ENCODE measurements at regions not wholly inside any gene's neighbourhood (a gene's known extent, or its start where the extent isn't known, plus 50 kb on each side); places are given as distances from the start of the nearest gene placed in this dataset.

GRCh38 chr13:71068041-71068440 lies 799.0 kb downstream of the DACH1 start:
- 86% methylated on average over 3 of the region's 3 CpGs for WGBS

GRCh38 chr13:71067165-71067815 lies 799.7 kb downstream of the DACH1 start:
- H3K27ac ChIP-seq (ENCODE audit: low read depth) = no peak overlapping the region
- DNase-seq (ENCODE audit: extremely low spot score) = no peak
- no peaks in the 10 kb centered on the region for H3K4me1 ChIP-seq (ENCODE audit: insufficient read depth)
- H3K4me3 ChIP-seq (ENCODE audit: low read depth, low read length) = no peak overlapping the region
- no peaks in the 10 kb centered on the region for H3K36me3 ChIP-seq (ENCODE audit: insufficient read depth)
- WGBS = 89% methylated on average over 3 of the region's 3 CpGs

More at GRCh38 chr13:71068041-71068440, 799.0 kb downstream of the DACH1 start:
- no peaks in the 10 kb centered on the region for H3K36me3 ChIP-seq (ENCODE audit: insufficient read depth)
- H3K4me3 ChIP-seq (ENCODE audit: low read depth, low read length) = no peak overlapping the region
- no peak for DNase-seq (ENCODE audit: extremely low spot score)
- H3K27ac ChIP-seq (ENCODE audit: low read depth) = no peak overlapping the region
- no peaks in the 10 kb centered on the region for H3K4me1 ChIP-seq (ENCODE audit: insufficient read depth)

- Histone ChIP-seq H3K4me1 (ENCODE audit: insufficient read depth) (no peaks in the 10 kb centered on the region), H3K36me3 (ENCODE audit: insufficient read depth) (no peaks in the 10 kb centered on the region), H3K27ac (ENCODE audit: low read depth) (no peak overlapping the region), H3K4me3 (ENCODE audit: low read depth, low read length) (no peak overlapping the region)
- DNase-seq (ENCODE audit: extremely low spot score) = no peak
- WGBS = 72% methylated on average over 4 of the region's 4 CpGs
Observed at GRCh38 chr13:71056581-71056980, 810.4 kb downstream of the DACH1 start.

GRCh38 chr13:71055644-71056043 lies 811.4 kb downstream of the DACH1 start:
- no peak overlapping the region for H3K4me3 ChIP-seq (ENCODE audit: low read depth, low read length)
- no peak for DNase-seq (ENCODE audit: extremely low spot score)
- H3K27ac ChIP-seq (ENCODE audit: low read depth) = no peak overlapping the region
- no peaks in the 10 kb centered on the region for H3K4me1 ChIP-seq (ENCODE audit: insufficient read depth)
- WGBS = 90% methylated on average over 3 of the region's 3 CpGs
- H3K36me3 ChIP-seq (ENCODE audit: insufficient read depth) = no peaks in the 10 kb centered on the region

GRCh38 chr13:71055047-71055446 lies 812.0 kb downstream of the DACH1 start:
- Histone ChIP-seq H3K4me1 (ENCODE audit: insufficient read depth) (no peaks in the 10 kb centered on the region), H3K4me3 (ENCODE audit: low read depth, low read length) (no peak overlapping the region), H3K36me3 (ENCODE audit: insufficient read depth) (no peaks in the 10 kb centered on the region), H3K27ac (ENCODE audit: low read depth) (no peak overlapping the region)
- WGBS = 84% methylated on average over 1 of the region's 1 CpG
- DNase-seq (ENCODE audit: extremely low spot score) = no peak

- H3K36me3 ChIP-seq (ENCODE audit: insufficient read depth) = no peaks in the 10 kb centered on the region
- 63% methylated on average over 1 of the region's 1 CpG for WGBS
- no peak overlapping the region for H3K4me3 ChIP-seq (ENCODE audit: low read depth, low read length)
- no peak overlapping the region for H3K27ac ChIP-seq (ENCODE audit: low read depth)
- no peak for DNase-seq (ENCODE audit: extremely low spot score)
- H3K4me1 ChIP-seq (ENCODE audit: insufficient read depth) = no peaks in the 10 kb centered on the region
Observed at GRCh38 chr13:71054358-71054757, 812.6 kb downstream of the DACH1 start.

- no peaks in the 10 kb centered on the region for H3K36me3 ChIP-seq (ENCODE audit: insufficient read depth)
- H3K4me1 ChIP-seq (ENCODE audit: insufficient read depth) = no peaks in the 10 kb centered on the region
- H3K4me3 ChIP-seq (ENCODE audit: low read depth, low read length) = no peak overlapping the region
- no peak overlapping the region for H3K27ac ChIP-seq (ENCODE audit: low read depth)
- DNase-seq (ENCODE audit: extremely low spot score) = no peak
- WGBS = 94% methylated on average over 2 of the region's 2 CpGs
Observed at GRCh38 chr13:71051573-71051972, 815.4 kb downstream of the DACH1 start.

- 38% methylated on average over 2 of the region's 2 CpGs for WGBS
- DNase-seq (ENCODE audit: extremely low spot score) = no peak
- Histone ChIP-seq H3K27ac (ENCODE audit: low read depth) (no peak overlapping the region), H3K4me3 (ENCODE audit: low read depth, low read length) (no peak overlapping the region), H3K4me1 (ENCODE audit: insufficient read depth) (no peaks in the 10 kb centered on the region), H3K36me3 (ENCODE audit: insufficient read depth) (no peaks in the 10 kb centered on the region)
Observed at GRCh38 chr13:71046360-71047079, 820.5 kb downstream of the DACH1 start.

DNA sequence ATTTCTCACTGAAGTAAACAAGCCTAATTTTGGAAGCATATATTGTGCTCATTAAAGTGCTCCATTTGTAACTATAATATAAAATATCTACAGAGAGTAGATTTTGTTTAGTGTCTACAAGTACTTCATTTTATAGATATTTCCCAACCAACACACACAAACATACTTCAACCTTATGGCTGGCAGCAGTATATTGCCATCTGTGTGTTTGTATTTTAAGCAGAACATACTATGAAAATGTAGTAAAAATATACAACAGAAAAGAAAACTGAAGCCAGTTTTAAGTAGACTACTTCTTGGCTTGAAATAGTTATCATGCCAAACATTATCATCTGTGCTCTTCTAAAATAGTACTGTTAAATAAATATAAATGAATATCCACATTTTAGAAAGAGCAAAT lies 821.9 kb downstream of the DACH1 start:
- Histone ChIP-seq H3K4me1 (ENCODE audit: insufficient read depth) (no peaks in the 10 kb centered on the region), H3K27ac (ENCODE audit: low read depth) (no peak overlapping the region), H3K4me3 (ENCODE audit: low read depth, low read length) (no peak overlapping the region), H3K36me3 (ENCODE audit: insufficient read depth) (no peaks in the 10 kb centered on the region)
- DNase-seq (ENCODE audit: extremely low spot score) = no peak

- Histone ChIP-seq H3K27ac (ENCODE audit: low read depth) (no peak overlapping the region), H3K4me1 (ENCODE audit: insufficient read depth) (no peaks in the 10 kb centered on the region), H3K36me3 (ENCODE audit: insufficient read depth) (no peaks in the 10 kb centered on the region), H3K4me3 (ENCODE audit: low read depth, low read length) (no peak overlapping the region)
- no peak for DNase-seq (ENCODE audit: extremely low spot score)
Observed at GRCh38 chr13:71039440-71039839, 827.6 kb downstream of the DACH1 start.

DNA sequence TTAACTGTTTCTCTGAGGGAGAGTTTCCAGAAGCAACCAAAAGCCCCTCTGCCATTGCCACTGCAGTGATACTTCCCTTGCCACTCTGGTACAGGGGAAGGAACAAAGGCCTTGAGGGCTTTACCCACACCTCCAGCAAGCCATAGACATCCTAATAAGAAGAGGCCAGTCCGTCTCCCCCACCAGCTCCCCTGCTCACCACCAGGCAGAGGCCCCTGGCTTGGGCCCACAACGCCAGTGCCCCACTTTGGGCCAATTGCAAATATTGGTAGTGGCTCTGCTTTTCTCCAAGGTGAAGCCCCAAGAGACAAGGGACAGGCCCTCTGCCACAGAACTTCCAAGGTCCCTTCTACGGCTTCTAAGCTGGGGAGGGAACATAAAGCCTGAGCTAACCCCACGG lies 833.0 kb downstream of the DACH1 start:
- H3K4me3 ChIP-seq (ENCODE audit: low read depth, low read length) = no peak overlapping the region
- DNase-seq (ENCODE audit: extremely low spot score) = no peak
- WGBS = 90% methylated on average over 4 of the region's 4 CpGs
- H3K27ac ChIP-seq (ENCODE audit: low read depth) = no peak overlapping the region
- H3K36me3 ChIP-seq (ENCODE audit: insufficient read depth) = no peaks in the 10 kb centered on the region
- no peaks in the 10 kb centered on the region for H3K4me1 ChIP-seq (ENCODE audit: insufficient read depth)

DNA sequence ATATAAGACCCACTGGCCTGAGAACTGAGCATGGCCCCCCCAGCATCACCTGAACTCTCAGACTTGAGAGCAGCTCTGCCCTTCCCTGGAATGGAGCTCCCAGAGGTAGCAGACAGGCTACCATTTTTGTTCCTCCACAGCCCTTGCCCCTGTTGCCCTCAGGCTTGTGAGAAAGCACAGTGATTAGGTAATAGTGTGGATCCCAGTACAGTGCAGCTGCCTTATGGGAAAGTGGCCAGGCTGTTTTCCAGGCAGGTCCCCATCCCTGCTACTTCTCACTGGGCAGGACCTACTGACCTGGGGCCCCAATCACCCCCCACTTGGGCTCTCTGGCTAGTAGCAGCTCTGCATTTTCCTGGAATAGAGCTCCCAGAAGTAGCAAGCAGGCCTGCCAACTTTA lies 834.0 kb downstream of the DACH1 start:
- no peaks in the 10 kb centered on the region for H3K36me3 ChIP-seq (ENCODE audit: insufficient read depth)
- no peaks in the 10 kb centered on the region for H3K4me1 ChIP-seq (ENCODE audit: insufficient read depth)
- no peak for DNase-seq (ENCODE audit: extremely low spot score)
- no peak overlapping the region for H3K27ac ChIP-seq (ENCODE audit: low read depth)
- no peak overlapping the region for H3K4me3 ChIP-seq (ENCODE audit: low read depth, low read length)

- Histone ChIP-seq H3K36me3 (ENCODE audit: insufficient read depth) (no peaks in the 10 kb centered on the region), H3K4me1 (ENCODE audit: insufficient read depth) (no peaks in the 10 kb centered on the region), H3K4me3 (ENCODE audit: low read depth, low read length) (no peak overlapping the region), H3K27ac (ENCODE audit: low read depth) (no peak overlapping the region)
- DNase-seq (ENCODE audit: extremely low spot score) = no peak
- 36% methylated on average over 6 of the region's 6 CpGs for WGBS
Observed at GRCh38 chr13:71030784-71031183, 836.2 kb downstream of the DACH1 start.

DNA sequence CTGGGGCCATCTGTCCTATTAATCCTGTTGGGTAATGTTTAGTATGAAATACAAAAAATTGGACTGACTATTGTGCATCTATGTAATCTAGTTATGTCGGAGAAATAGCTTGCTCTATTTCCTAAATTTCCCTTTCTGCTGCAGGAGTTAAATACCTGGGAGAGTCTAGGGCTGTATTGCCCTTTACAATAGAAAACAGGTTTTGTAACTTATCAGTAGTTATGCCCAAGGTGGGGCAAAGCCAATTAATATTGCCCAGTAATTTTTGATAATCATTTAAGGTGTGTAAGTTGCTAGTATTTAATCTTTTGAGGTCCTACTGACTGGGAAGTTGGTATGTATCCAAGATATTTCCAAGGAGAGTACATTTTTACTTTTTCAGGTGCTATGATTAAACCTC lies 838.1 kb downstream of the DACH1 start:
- Histone ChIP-seq H3K4me3 (ENCODE audit: low read depth, low read length) (no peak overlapping the region), H3K4me1 (ENCODE audit: insufficient read depth) (no peaks in the 10 kb centered on the region), H3K36me3 (ENCODE audit: insufficient read depth) (no peaks in the 10 kb centered on the region), H3K27ac (ENCODE audit: low read depth) (no peak overlapping the region)
- DNase-seq (ENCODE audit: extremely low spot score) = no peak
- WGBS = 95% methylated on average over 1 of the region's 1 CpG
